ENCODE measurements at regions not wholly inside any gene's neighbourhood (a gene's known extent, or its start where the extent isn't known, plus 50 kb on each side); places are given as distances from the start of the nearest gene placed in this dataset.

DNA sequence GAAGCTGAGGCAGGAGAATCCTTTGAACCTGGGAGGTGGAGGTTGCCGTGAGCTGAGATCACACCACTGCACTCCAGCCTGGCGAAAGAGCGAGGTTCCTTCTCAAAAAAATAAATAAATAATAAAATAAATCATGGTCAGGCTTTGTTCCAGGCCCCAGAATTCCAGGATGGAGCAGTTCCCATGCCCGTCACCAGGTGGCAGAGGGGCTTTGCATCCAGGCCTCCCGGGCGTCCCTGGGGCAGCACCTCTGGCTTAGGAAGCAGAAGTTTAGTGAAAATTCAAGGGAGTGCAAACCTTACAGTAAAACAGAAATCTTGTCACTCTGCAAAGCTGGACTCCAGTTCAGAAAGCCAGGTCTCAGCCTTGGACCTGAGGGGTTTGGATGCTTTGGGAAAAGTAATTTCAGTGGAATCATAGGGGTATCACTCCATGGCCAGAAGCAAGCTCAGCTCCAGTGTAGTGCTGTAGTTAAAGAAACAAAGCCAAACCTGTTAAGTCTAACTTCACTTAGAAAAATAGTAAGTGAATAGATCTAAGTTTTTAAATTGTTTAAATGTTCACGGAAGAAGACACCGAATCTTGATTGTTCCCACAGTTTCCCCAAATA lies 512.7 kb downstream of the CMPK2 start:
- H3K23ac ChIP-seq (ENCODE audit: insufficient read length), result no peak overlapping the region
- H4K8ac ChIP-seq (ENCODE audit: extremely low read depth, insufficient read depth, low read length), result no peak overlapping the region
- 49% methylated on average over 8 of the region's 8 CpGs; no CpG with 5 or more reads in 1 of the 2 experiments for WGBS, 2 experiments (ENCODE audit: extremely low coverage in 1 of 2, insufficient coverage in 1 of 2, insufficient read length in 1 of 2, insufficient replicate concordance in 2 of 2, low coverage in 1 of 2, low lambda C conversion rate in 2 of 2, missing lambda C conversion rate in 1 of 2)
- H3K79me2 ChIP-seq (ENCODE audit: control insufficient read depth in 1 of 2, insufficient read depth in 2 of 2, low read length in 2 of 2), result no peaks in the 10 kb centered on the region
- H3K9ac ChIP-seq (replicated peaks in 1 of 4; ENCODE audit: extremely low read depth in 1 of 4, low read depth in 3 of 4, low read length in 3 of 4), result no peak overlapping the region; a peak in 1 of 7 replicates
- DNase-seq (ENCODE audit: low read depth in 1 of 2, low spot score in 2 of 2) (peak; percentile 56 to 88), FAIRE-seq (no peak)
- ChIA-PET CTCF (ENCODE audit: partially characterized antibody) (interaction anchor here (0.7 to 2.7 kb wide), 23 partner anchors 8 to 613 kb away, joined by 3 to 14 read pairs (median 3); no protein-coding TSS in a partner anchor), POLR2A (ENCODE audit: partially characterized antibody) (no interaction called here)
- TF ChIP-seq FOSL1 (IDR thresholded peaks at IDR 0.05; ENCODE audit: insufficient read depth, low read depth, low read length), result no peak
- no peak for TF ChIP-seq SP2 (IDR thresholded peaks at IDR 0.05; ENCODE audit: low read length)
- TF ChIP-seq TEAD4 (IDR thresholded peaks at IDR 0.05; ENCODE audit: low read depth, low read length), result peak; percentile 45; the same call in 1 of the 2 replicates
- no peak for TF ChIP-seq YY1 (IDR thresholded peaks at IDR 0.05; ENCODE audit: low read depth, low read length)
- TF ChIP-seq RAD21 (IDR thresholded peaks at IDR 0.05 in 1 of 2, conservative IDR thresholded peaks at IDR 0.05 in 1 of 2; ENCODE audit: low read depth in 2 of 2, low read length in 2 of 2), result peak; percentile 86 to 89
- no peak for TF ChIP-seq KDM1A (IDR thresholded peaks at IDR 0.05; ENCODE audit: borderline replicate concordance, low read length)
- TF ChIP-seq, protein P1, sequence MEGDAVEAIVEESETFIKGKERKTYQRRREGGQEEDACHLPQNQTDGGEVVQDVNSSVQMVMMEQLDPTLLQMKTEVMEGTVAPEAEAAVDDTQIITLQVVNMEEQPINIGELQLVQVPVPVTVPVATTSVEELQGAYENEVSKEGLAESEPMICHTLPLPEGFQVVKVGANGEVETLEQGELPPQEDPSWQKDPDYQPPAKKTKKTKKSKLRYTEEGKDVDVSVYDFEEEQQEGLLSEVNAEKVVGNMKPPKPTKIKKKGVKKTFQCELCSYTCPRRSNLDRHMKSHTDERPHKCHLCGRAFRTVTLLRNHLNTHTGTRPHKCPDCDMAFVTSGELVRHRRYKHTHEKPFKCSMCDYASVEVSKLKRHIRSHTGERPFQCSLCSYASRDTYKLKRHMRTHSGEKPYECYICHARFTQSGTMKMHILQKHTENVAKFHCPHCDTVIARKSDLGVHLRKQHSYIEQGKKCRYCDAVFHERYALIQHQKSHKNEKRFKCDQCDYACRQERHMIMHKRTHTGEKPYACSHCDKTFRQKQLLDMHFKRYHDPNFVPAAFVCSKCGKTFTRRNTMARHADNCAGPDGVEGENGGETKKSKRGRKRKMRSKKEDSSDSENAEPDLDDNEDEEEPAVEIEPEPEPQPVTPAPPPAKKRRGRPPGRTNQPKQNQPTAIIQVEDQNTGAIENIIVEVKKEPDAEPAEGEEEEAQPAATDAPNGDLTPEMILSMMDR (IDR thresholded peaks at IDR 0.05; ENCODE audit: control extremely low read depth in 1 of 3, insufficient read depth in 1 of 3, low read depth in 1 of 3, low read length in 3 of 3), result peak; percentile 67 to 81 (median 79)
- H2BK120ac ChIP-seq (replicated peaks; ENCODE audit: low read depth, low read length), result no peak overlapping the region
- H4K91ac ChIP-seq (replicated peaks; ENCODE audit: insufficient read length, low read length), result no peak overlapping the region
- no peaks in the 10 kb centered on the region for H3K79me1 ChIP-seq (ENCODE audit: low read depth, low read length)
- H4K5ac ChIP-seq (ENCODE audit: insufficient read length, low read depth, low read length), result no peak overlapping the region
- H3K4me2 ChIP-seq (ENCODE audit: insufficient read depth in 1 of 2, low read depth in 2 of 2, low read length in 2 of 2), result no peak overlapping the region
- no peaks in the 10 kb centered on the region for H4K20me1 ChIP-seq (replicated peaks in 1 of 2; ENCODE audit: control insufficient read depth in 1 of 2, insufficient read depth in 2 of 2, low read length in 2 of 2)
- H3K4me1 ChIP-seq (replicated peaks in 1 of 4; ENCODE audit: control insufficient read depth in 3 of 4, insufficient read depth in 4 of 4, low read length in 3 of 4), result no peaks in the 10 kb centered on the region; a peak in 1 of 7 replicates
- no peak overlapping the region for H3K56ac ChIP-seq (replicated peaks; ENCODE audit: insufficient read length, low read depth, low read length)
- H2BK12ac ChIP-seq (ENCODE audit: low read depth, low read length), result no peak overlapping the region
- no peak overlapping the region for H3K18ac ChIP-seq (ENCODE audit: extremely low read depth, low read length)
- no peak overlapping the region for H2AK5ac ChIP-seq (ENCODE audit: low read depth, low read length)
- no peaks in the 10 kb centered on the region for H3K9me3 ChIP-seq (ENCODE audit: insufficient read depth in 2 of 2, low read depth in 1 of 2, low read length in 1 of 2)
- H2AFZ ChIP-seq (ENCODE audit: low read length), result peak overlapping the region; percentile 96
- no peak overlapping the region for H3K14ac ChIP-seq (ENCODE audit: insufficient read length)
- no peak overlapping the region for H3K4ac ChIP-seq (replicated peaks; ENCODE audit: insufficient read length, low read depth, low read length)
- H2BK20ac ChIP-seq (ENCODE audit: low read length), result no peak overlapping the region
- no peaks in the 10 kb centered on the region for H3K23me2 ChIP-seq (ENCODE audit: low read depth, low read length)
- H3K27me3 ChIP-seq (replicated peaks in 1 of 4; ENCODE audit: control insufficient read depth in 3 of 4, extremely low read depth in 1 of 4, insufficient read depth in 3 of 4, low read length in 3 of 4), result no peaks in the 10 kb centered on the region
- no peak overlapping the region for H2BK15ac ChIP-seq (ENCODE audit: low read length)
- no peaks in the 10 kb centered on the region for H3K36me3 ChIP-seq (ENCODE audit: control insufficient read depth in 2 of 4, insufficient read depth in 4 of 4, low read length in 3 of 4)
- no peak overlapping the region for H3K27ac ChIP-seq (ENCODE audit: low read depth, low read length)
- no peak overlapping the region for H2BK5ac ChIP-seq (ENCODE audit: low read depth, low read length)
- H3K4me3 ChIP-seq (ENCODE audit: extremely low read depth in 1 of 4, insufficient read depth in 2 of 4, low read depth in 3 of 4, low read length in 4 of 4), result no peak overlapping the region

Measured in H1 (cell line).